C4-2B (cell line): ENCODE measurements at regions not wholly inside any gene's neighbourhood (a gene's known extent, or its start where the extent isn't known, plus 50 kb on each side); places are given as distances from the start of the nearest gene placed in this dataset.

Experiments used
- H3K27ac ChIP-seq: fragments of 450-650 bp; 2 replicates; pipeline ENCODE4 v1.5.1; 2017
- CTCF ChIP-seq: fragments of 450-650 bp; conservative IDR thresholded peaks from 2 replicates; pipeline ENCODE4 v1.5.1; 2017; ENCODE audit warnings: mild to moderate bottlenecking
- ZFX ChIP-seq: fragments of 450-650 bp; IDR thresholded peaks from 2 replicates; pipeline ENCODE4 v1.6.1; 2017

GRCh38 chr4:32560306-32560705 lies 1840.1 kb downstream of the PCDH7 start:
- no peak overlapping the region for H3K27ac ChIP-seq
- TF ChIP-seq CTCF = no peak
- TF ChIP-seq ZFX = no peak

- no peak for TF ChIP-seq ZFX
- TF ChIP-seq CTCF = no peak
- no peak overlapping the region for H3K27ac ChIP-seq
Measured at GRCh38 chr4:32562010-32562409, 1841.8 kb downstream of the PCDH7 start.

GRCh38 chr4:32564626-32565025 lies 1844.5 kb downstream of the PCDH7 start:
- H3K27ac ChIP-seq = no peak overlapping the region
- TF ChIP-seq CTCF (no peak), ZFX (no peak)

GRCh38 chr4:32569861-32570260 lies 1849.7 kb downstream of the PCDH7 start:
- TF ChIP-seq ZFX = no peak
- no peak for TF ChIP-seq CTCF
- no peak overlapping the region for H3K27ac ChIP-seq

- TF ChIP-seq CTCF (no peak), ZFX (no peak)
- H3K27ac ChIP-seq = no peak overlapping the region
Measured at GRCh38 chr4:32572366-32572765, 1852.2 kb downstream of the PCDH7 start.

- TF ChIP-seq CTCF = no peak
- TF ChIP-seq ZFX = no peak
- H3K27ac ChIP-seq = no peak overlapping the region
Measured at GRCh38 chr4:32574803-32575202, 1854.6 kb downstream of the PCDH7 start.

GRCh38 chr4:32589097-32589496 lies 1868.9 kb downstream of the PCDH7 start:
- no peak overlapping the region for H3K27ac ChIP-seq
- no peak for TF ChIP-seq CTCF
- TF ChIP-seq ZFX = no peak
